Vagina (tissue), 2 donors: ENCODE measurements at regions not wholly inside any gene's neighbourhood (a gene's known extent, or its start where the extent isn't known, plus 50 kb on each side); places are given as distances from the start of the nearest gene placed in this dataset.

Experiments used
- POLR2A ChIP-seq, 2 donors: fragments of 450-650 bp; IDR thresholded peaks; one replicate each; pipeline ENCODE4 v1.6.1; 2017; ENCODE audit warnings: antibody characterized with exemption in 2 of 2, mild to moderate bottlenecking in 2 of 2, moderate library complexity in 2 of 2
- POLR2AphosphoS5 ChIP-seq, 2 donors: sonication (generic); formaldehyde crosslinking; IDR thresholded peaks; one replicate each; pipeline ENCODE4 v1.9.0; 2017; ENCODE audit warnings: antibody characterized with exemption in 2 of 2, mild to moderate bottlenecking in 2 of 2, low read depth in 1 of 2; ENCODE audit not compliant: insufficient read depth in 1 of 2
- TF ChIP-seq, protein P1 (sequence below), 3 experiments: fragments of 450-650 bp in 2 of 3; fragments of 200-600 bp in 1 of 3; sonication (generic) in 1 of 3; IDR thresholded peaks; one replicate each; pipeline ENCODE4 v1.5.1; 2017 to 2019; ENCODE audit warnings: antibody characterized with exemption in 3 of 3, mild to moderate bottlenecking in 2 of 3, moderate library complexity in 2 of 3

DNA sequence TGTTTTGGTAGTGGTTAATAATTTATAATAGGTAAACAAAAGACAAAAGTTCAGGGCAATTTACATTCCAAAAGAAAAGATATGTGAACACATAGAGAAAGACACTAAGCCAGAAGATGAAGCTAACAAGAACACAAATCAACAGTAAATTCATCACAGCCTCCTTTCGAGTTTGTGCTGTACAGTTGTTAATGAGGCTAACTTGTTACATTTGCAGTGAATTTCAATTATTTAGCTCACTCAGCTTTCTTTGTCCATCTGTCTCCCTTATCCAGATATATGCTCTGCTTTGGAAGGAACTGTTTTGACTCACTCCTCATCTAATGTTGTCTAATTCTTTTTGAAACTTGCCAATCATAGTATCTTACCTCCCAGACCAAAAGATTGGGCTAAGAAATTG lies 423.3 kb upstream of the OLFM3 start:
- TF ChIP-seq, protein P1, sequence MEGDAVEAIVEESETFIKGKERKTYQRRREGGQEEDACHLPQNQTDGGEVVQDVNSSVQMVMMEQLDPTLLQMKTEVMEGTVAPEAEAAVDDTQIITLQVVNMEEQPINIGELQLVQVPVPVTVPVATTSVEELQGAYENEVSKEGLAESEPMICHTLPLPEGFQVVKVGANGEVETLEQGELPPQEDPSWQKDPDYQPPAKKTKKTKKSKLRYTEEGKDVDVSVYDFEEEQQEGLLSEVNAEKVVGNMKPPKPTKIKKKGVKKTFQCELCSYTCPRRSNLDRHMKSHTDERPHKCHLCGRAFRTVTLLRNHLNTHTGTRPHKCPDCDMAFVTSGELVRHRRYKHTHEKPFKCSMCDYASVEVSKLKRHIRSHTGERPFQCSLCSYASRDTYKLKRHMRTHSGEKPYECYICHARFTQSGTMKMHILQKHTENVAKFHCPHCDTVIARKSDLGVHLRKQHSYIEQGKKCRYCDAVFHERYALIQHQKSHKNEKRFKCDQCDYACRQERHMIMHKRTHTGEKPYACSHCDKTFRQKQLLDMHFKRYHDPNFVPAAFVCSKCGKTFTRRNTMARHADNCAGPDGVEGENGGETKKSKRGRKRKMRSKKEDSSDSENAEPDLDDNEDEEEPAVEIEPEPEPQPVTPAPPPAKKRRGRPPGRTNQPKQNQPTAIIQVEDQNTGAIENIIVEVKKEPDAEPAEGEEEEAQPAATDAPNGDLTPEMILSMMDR (IDR thresholded peaks at IDR 0.05), result no peak
- TF ChIP-seq POLR2A (IDR thresholded peaks at IDR 0.05) (no peak), POLR2AphosphoS5 (IDR thresholded peaks at IDR 0.05; ENCODE audit: insufficient read depth in 1 of 2, low read depth in 1 of 2) (no peak)
